ENCODE measurements at regions not wholly inside any gene's neighbourhood (a gene's known extent, or its start where the extent isn't known, plus 50 kb on each side); places are given as distances from the start of the nearest gene placed in this dataset.

DNA sequence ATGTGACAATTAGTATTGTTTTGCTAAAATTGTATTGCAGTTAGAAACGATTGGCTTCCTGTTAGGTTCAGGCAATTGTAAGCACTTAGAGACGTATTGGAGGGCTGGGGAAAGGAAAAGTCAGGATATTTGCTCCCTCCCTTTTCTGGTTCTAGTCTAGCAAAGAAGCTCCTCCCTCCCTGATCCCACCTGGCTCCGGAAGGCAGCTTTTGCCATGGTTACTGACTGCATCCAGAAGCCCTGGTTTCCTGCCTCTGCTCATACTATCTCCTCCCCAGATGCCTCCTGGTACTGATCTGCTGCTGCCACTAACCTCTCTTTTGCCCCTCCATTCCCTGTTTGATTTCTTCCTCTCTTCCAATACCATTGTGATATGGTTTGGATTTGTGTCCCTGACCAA lies 275.9 kb downstream of the MREG start:
- H3K9ac ChIP-seq (ENCODE audit: control insufficient read depth, insufficient read depth, low read length) = no peak overlapping the region
- FAIRE-seq (no peak), ATAC-seq (no peak), DNase-seq (ENCODE audit: low read depth, low spot score) (no peak)
- no TSS peak for BruUV-seq (replicated peaks)
- H3K4me3 ChIP-seq = no peak overlapping the region
- H2AFZ ChIP-seq (ENCODE audit: control insufficient read depth, low read depth, low read length) = no peak overlapping the region
- ChIA-PET SMC1A (ENCODE audit: uncharacterized antibody, unreplicated experiment) (interaction anchor here (0.6 to 1.4 kb wide), 2 partner anchors 11 to 295 kb away, joined by 3 read pairs; no protein-coding TSS in a partner anchor), CTCF (interaction anchor here (0.6 kb wide), 1 partner anchor 151 kb away, joined by 3 read pairs; no protein-coding TSS in a partner anchor), RAD21 (ENCODE audit: unreplicated experiment) (no interaction called here), POLR2A (no interaction called here)
- H3K79me2 ChIP-seq (ENCODE audit: control insufficient read depth, insufficient read depth, low read length) = no peaks in the 10 kb centered on the region
- WGBS (ENCODE audit: insufficient coverage, insufficient replicate concordance, low lambda C conversion rate, missing lambda C conversion rate) = 0% methylated on average over 3 of the region's 3 CpGs
- intact Hi-C loops (cut with micrococcal nuclease; ENCODE audit: unreplicated experiment) = no loop called here
- no peaks in the 10 kb centered on the region for H3K9me3 ChIP-seq (replicated peaks; ENCODE audit: control insufficient read depth, insufficient read depth, low read length)
- no peaks in the 10 kb centered on the region for H3K36me3 ChIP-seq (ENCODE audit: control insufficient read depth in 2 of 2, insufficient read depth in 2 of 2, low read length in 1 of 2)
- no peaks in the 10 kb centered on the region for H3K27me3 ChIP-seq (replicated peaks in 1 of 2; ENCODE audit: control insufficient read depth in 2 of 2, insufficient read depth in 2 of 2, low read length in 1 of 2)
- H3K4me2 ChIP-seq (ENCODE audit: control insufficient read depth, insufficient read depth) = no peak overlapping the region
- no peaks in the 10 kb centered on the region for H4K20me1 ChIP-seq (ENCODE audit: control insufficient read depth, insufficient read depth)
- H3K4me1 ChIP-seq (ENCODE audit: control insufficient read depth, insufficient read depth, low read length) = no peaks in the 10 kb centered on the region
- H3K27ac ChIP-seq (ENCODE audit: control insufficient read depth, insufficient read depth) = no peak overlapping the region
- in situ Hi-C loops (cut with MboI) = no loop called here
- TF ChIP-seq, protein P1, sequence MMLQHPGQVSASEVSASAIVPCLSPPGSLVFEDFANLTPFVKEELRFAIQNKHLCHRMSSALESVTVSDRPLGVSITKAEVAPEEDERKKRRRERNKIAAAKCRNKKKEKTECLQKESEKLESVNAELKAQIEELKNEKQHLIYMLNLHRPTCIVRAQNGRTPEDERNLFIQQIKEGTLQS (IDR thresholded peaks at IDR 0.05; ENCODE audit: borderline replicate concordance, extremely low read depth, low read depth, low read length) = no peak
- TF ChIP-seq YY1 (IDR thresholded peaks at IDR 0.05; ENCODE audit: low read depth, low read length) (no peak), GATAD2B (conservative IDR thresholded peaks at IDR 0.05; ENCODE audit: low read depth) (no peak), MYB (IDR thresholded peaks at IDR 0.05; ENCODE audit: borderline replicate concordance, low read depth, low read length) (no peak), IRF5 (IDR thresholded peaks at IDR 0.05; ENCODE audit: borderline replicate concordance) (no peak), FOXM1 (IDR thresholded peaks at IDR 0.05; ENCODE audit: low read depth, low read length) (no peak), BCLAF1 (IDR thresholded peaks at IDR 0.05) (no peak), MAX (IDR thresholded peaks at IDR 0.05; ENCODE audit: low read depth, low read length) (no peak), EP300 (IDR thresholded peaks at IDR 0.05; ENCODE audit: borderline replicate concordance in 1 of 2, control insufficient read depth in 1 of 2, low read depth in 2 of 2, low read length in 2 of 2) (no peak), SP1 (IDR thresholded peaks at IDR 0.05; ENCODE audit: low read depth, low read length) (no peak), ATF2 (IDR thresholded peaks at IDR 0.05; ENCODE audit: low read length) (no peak), HCFC1 (IDR thresholded peaks at IDR 0.05; ENCODE audit: low read length) (no peak), CHD2 (IDR thresholded peaks at IDR 0.05; ENCODE audit: borderline replicate concordance, low read depth, low read length) (no peak), BCL3 (IDR thresholded peaks at IDR 0.05; ENCODE audit: borderline replicate concordance, insufficient read depth, low read depth, low read length, poor library complexity, severe bottlenecking) (no peak), TCF12 (IDR thresholded peaks at IDR 0.05; ENCODE audit: low read depth, low read length) (no peak), ETV6 (conservative IDR thresholded peaks at IDR 0.05 in 1 of 2, IDR thresholded peaks at IDR 0.05 in 1 of 2; ENCODE audit: borderline replicate concordance in 1 of 2, low read depth in 1 of 2) (no peak), CBX3 (IDR thresholded peaks at IDR 0.05; ENCODE audit: borderline replicate concordance, low read depth) (no peak)
